UCSD-AML1 (cell line): ENCODE measurements at regions not wholly inside any gene's neighbourhood (a gene's known extent, or its start where the extent isn't known, plus 50 kb on each side); places are given as distances from the start of the nearest gene placed in this dataset.

ENCODE experiments used
- DNase-seq: peaks from one replicate; lab custom pipeline; 2025; ENCODE audit not compliant: unreplicated experiment; lab: John Stamatoyannopoulos, UW

- no peak for DNase-seq
Observed at GRCh38 chr1:58908561-58909560, 125.0 kb upstream of the JUN start.

GRCh38 chr1:58909914-58910681, 126.3 kb upstream of the JUN start:
- DNase-seq = no peak

- no peak for DNase-seq
Observed at GRCh38 chr1:58911841-58912499, 128.1 kb upstream of the JUN start.

- no peak for DNase-seq
Observed at GRCh38 chr1:58914925-58915324, 131.1 kb upstream of the JUN start.

GRCh38 chr1:58917436-58917835, 133.6 kb upstream of the JUN start:
- DNase-seq = no peak

GRCh38 chr1:58919226-58919958, 135.5 kb upstream of the JUN start:
- no peak for DNase-seq

GRCh38 chr1:58919959-58920321, 136.1 kb upstream of the JUN start:
- DNase-seq = no peak

- DNase-seq = no peak
Observed at GRCh38 chr1:58921342-58921741, 137.5 kb upstream of the JUN start.

- DNase-seq = no peak
Observed at GRCh38 chr1:58921751-58922150, 137.9 kb upstream of the JUN start.

- DNase-seq = no peak
Observed at GRCh38 chr1:58922302-58923089, 138.6 kb upstream of the JUN start.

- DNase-seq = no peak
Observed at GRCh38 chr1:58923090-58923470, 139.2 kb upstream of the JUN start.

- no peak for DNase-seq
Observed at GRCh38 chr1:58924016-58924565, 140.2 kb upstream of the JUN start.

- no peak for DNase-seq
Observed at GRCh38 chr1:58924821-58925220, 141.0 kb upstream of the JUN start.

GRCh38 chr1:58925247-58925646, 141.4 kb upstream of the JUN start:
- no peak for DNase-seq

- DNase-seq = no peak
Observed at GRCh38 chr1:58926152-58926551, 142.3 kb upstream of the JUN start.

GRCh38 chr1:58927041-58927721, 143.3 kb upstream of the JUN start:
- no peak for DNase-seq

GRCh38 chr1:58927722-58928085, 143.9 kb upstream of the JUN start:
- DNase-seq = no peak

GRCh38 chr1:58928514-58928913, 144.7 kb upstream of the JUN start:
- DNase-seq = no peak

- no peak for DNase-seq
Observed at GRCh38 chr1:58929671-58930325, 146.0 kb upstream of the JUN start.
